Omental fat pad (tissue), 3 donors: ENCODE measurements at regions not wholly inside any gene's neighbourhood (a gene's known extent, or its start where the extent isn't known, plus 50 kb on each side); places are given as distances from the start of the nearest gene placed in this dataset.

Source experiments
- ATAC-seq: fragments of 150-250 bp; one replicate; pipeline ENCODE4 v1.9.1; 2016; ENCODE audit warnings: mild to moderate bottlenecking, moderate library complexity; ENCODE audit not compliant: low FRiP score
- DNase-seq: peaks from one replicate; pipeline ENCODE4 v3.0.0-alpha.2; 2019; ENCODE audit warnings: low spot score
- TF ChIP-seq, protein P1 (sequence below), 3 donors: fragments of 450-650 bp; IDR thresholded peaks; one replicate each; pipeline ENCODE4 v1.5.1; 2016 to 2017; ENCODE audit warnings: antibody characterized with exemption in 3 of 3, mild to moderate bottlenecking in 3 of 3, moderate library complexity in 2 of 3

GRCh38 chr2:139159177-139159576 is 379.0 kb upstream of the NXPH2 start:
- DNase-seq, result no peak
- ATAC-seq, result no peak
- TF ChIP-seq, protein P1, sequence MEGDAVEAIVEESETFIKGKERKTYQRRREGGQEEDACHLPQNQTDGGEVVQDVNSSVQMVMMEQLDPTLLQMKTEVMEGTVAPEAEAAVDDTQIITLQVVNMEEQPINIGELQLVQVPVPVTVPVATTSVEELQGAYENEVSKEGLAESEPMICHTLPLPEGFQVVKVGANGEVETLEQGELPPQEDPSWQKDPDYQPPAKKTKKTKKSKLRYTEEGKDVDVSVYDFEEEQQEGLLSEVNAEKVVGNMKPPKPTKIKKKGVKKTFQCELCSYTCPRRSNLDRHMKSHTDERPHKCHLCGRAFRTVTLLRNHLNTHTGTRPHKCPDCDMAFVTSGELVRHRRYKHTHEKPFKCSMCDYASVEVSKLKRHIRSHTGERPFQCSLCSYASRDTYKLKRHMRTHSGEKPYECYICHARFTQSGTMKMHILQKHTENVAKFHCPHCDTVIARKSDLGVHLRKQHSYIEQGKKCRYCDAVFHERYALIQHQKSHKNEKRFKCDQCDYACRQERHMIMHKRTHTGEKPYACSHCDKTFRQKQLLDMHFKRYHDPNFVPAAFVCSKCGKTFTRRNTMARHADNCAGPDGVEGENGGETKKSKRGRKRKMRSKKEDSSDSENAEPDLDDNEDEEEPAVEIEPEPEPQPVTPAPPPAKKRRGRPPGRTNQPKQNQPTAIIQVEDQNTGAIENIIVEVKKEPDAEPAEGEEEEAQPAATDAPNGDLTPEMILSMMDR (IDR thresholded peaks at IDR 0.05), result no peak

DNA sequence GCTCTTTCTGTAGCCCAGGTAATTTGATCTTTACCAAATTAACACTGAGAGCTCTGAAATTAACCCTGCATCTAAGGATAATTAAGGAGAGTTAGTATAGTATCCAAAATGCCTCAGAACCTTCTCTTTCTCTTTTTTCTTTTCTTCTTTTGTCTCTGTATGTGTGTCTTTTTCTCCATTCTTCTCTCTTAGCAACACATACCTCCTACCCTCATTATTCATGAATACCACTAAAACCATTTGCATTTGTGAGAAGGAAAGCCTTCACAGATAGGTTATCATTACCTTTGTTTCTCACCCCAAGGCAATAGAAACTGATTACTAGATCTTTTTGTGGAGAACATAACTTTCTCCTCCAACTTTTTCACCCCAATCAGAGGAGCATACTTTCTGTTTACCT is 376.5 kb upstream of the NXPH2 start:
- no peak for ATAC-seq
- DNase-seq, result no peak
- TF ChIP-seq, protein P1 (IDR thresholded peaks at IDR 0.05), result no peak

DNA sequence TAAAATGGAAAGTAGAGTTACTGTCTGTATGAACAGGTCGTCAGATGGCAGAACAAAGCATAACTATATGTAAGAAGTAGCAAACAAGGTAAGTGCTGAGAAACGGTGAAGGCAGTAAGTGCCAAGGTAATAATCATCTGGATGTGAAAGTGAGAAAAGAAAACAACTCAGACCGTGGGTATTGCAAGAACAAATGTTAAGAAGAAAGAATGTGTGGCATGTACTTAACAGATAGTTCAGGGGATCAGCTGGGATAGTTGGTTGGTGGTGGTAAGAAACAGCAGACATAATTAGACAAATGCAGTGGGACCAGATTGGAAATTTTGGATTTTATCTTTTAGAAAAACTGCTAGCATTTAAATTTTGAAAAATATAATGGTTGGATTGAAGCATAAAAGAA is 375.8 kb upstream of the NXPH2 start:
- TF ChIP-seq, protein P1 (IDR thresholded peaks at IDR 0.05), result no peak
- no peak for ATAC-seq

DNA sequence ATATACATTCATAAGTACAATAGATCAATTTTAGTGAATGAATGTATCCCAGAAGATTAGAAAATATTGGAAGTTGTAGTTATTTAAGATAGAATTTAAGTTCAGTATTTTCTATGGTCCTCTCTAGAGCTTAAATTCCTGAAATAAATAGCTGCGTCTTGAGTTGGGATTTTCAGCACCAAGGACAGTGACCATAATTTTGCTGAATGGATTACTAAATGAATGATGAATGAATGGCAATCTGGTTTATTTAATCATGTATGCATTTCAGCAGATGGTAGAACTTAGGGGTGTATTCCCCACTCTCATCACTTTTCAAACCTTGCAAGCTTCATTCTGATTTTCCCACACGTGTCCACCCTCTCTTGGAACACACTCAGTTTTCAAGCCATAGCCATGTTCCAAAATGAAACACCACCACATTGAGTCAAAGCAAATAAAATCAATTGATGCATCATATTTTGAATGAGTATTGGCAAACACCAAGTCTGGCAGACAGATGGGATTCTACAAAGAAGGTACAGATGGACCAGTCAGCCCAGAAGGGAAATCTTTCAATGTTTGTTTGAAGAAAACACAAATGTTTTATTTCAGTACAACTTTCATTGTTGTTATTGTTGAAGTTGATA is 362.2 kb upstream of the NXPH2 start:
- no peak for DNase-seq
- TF ChIP-seq, protein P1 (IDR thresholded peaks at IDR 0.05), result no peak
- ATAC-seq, result no peak

More for the DNA sequence above, 375.8 kb upstream of the NXPH2 start:
- no peak for DNase-seq

DNA sequence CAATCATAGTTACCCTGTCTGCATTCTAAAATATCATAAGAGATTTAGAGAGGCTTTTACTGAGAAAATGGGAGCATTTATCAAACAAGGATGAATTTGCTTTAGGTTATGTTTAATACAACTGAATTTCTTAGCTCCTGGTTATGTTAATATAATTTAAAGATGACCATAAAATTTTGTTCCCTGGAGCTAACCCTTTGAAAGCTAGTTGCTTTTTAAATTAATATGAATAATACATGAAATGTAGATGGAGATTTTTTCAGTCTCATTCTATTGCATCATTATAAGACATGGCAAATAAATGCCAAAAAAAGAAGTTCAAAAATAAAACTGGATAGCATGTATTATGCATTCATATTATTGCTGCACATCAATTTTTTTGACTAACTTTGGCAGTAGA is 344.1 kb upstream of the NXPH2 start:
- TF ChIP-seq, protein P1 (IDR thresholded peaks at IDR 0.05), result no peak
- ATAC-seq (no peak), DNase-seq (no peak)

DNA sequence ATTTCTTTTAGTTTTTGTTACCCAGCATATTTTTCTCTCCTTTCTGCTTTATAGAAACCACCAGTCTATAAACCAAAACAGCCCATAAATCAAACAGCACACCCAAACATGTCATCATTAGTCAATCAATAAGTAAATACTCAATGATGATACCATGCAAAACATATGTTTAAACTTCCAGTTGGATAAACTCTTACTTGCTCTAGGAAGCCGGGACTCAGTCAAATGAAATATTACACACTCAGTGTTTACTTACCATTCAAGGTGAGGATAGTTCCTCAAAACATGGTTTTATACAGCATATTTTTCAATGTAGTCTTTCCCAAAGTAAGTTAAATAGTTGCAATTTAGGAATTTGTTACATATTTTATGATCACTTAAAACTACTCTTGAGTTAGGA is 343.6 kb upstream of the NXPH2 start:
- no peak for DNase-seq
- no peak for ATAC-seq
- TF ChIP-seq, protein P1 (IDR thresholded peaks at IDR 0.05), result no peak

DNA sequence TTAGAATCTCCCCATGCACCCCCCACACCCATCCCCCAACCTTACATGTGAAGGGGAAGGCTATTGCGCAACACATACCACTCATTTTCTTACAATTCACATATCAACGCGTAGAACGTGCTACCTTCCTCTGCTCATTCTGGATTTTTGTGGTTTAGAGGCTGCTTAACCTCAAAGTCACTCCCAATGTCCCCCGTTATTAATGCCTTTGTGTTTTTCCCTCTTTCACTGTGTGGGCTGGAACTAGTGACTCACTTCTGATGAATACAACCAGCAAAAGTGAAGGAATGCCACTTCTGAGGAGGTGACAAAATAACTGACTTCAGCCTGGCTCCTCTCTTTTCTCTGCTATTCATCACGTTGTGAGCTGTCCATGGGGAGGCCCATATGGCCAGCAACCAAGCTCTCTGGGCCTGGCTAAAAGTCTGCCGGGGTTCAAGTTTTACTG is 342.5 kb upstream of the NXPH2 start:
- TF ChIP-seq, protein P1 (IDR thresholded peaks at IDR 0.05), result no peak

More for the DNA sequence above, 342.5 kb upstream of the NXPH2 start:
- ATAC-seq (no peak), DNase-seq (no peak)
